ENCODE measurements at regions not wholly inside any gene's neighbourhood (a gene's known extent, or its start where the extent isn't known, plus 50 kb on each side); places are given as distances from the start of the nearest gene placed in this dataset.

- H3K36me3 ChIP-seq: no peaks in the 10 kb centered on the region
- H3K27me3 ChIP-seq: no peaks in the 10 kb centered on the region
- DNase-seq: no peak
- intact Hi-C loops (cut with DNase I): no loop called here
- no peak overlapping the region for H3K4me3 ChIP-seq
- no peaks in the 10 kb centered on the region for H3K4me1 ChIP-seq (ENCODE audit: insufficient read depth)
- 89 to 95% (median 95%) methylated on average over 2 of the region's 2 CpGs for WGBS, 3 donors
- no peaks in the 10 kb centered on the region for H3K9me3 ChIP-seq
- H3K27ac ChIP-seq: no peak overlapping the region
- TF ChIP-seq EP300 (IDR thresholded peaks at IDR 0.05): no peak
- no peak for TF ChIP-seq CTCF (IDR thresholded peaks at IDR 0.05)
- TF ChIP-seq POLR2A (IDR thresholded peaks at IDR 0.05): no peak
Observed at GRCh38 chr14:84180336-84180735, 1349.6 kb upstream of the FLRT2 start.

- Histone ChIP-seq H3K4me1 (ENCODE audit: insufficient read depth) (no peaks in the 10 kb centered on the region), H3K36me3 (no peaks in the 10 kb centered on the region), H3K4me3 (no peak overlapping the region), H3K27ac (no peak overlapping the region), H3K27me3 (no peaks in the 10 kb centered on the region), H3K9me3 (no peaks in the 10 kb centered on the region)
- DNase-seq: no peak
- intact Hi-C loops (cut with DNase I): no loop called here
- TF ChIP-seq CTCF (IDR thresholded peaks at IDR 0.05) (no peak), POLR2A (IDR thresholded peaks at IDR 0.05) (no peak), EP300 (IDR thresholded peaks at IDR 0.05) (no peak)
- WGBS, 3 donors: 78 to 91% (median 86%) methylated on average over 2 of the region's 2 CpGs
Observed at GRCh38 chr14:84181072-84181471, 1348.9 kb upstream of the FLRT2 start.

GRCh38 chr14:84195514-84195913 is 1334.4 kb upstream of the FLRT2 start:
- H3K9me3 ChIP-seq: no peaks in the 10 kb centered on the region
- no peaks in the 10 kb centered on the region for H3K36me3 ChIP-seq
- H3K4me1 ChIP-seq (ENCODE audit: insufficient read depth): no peaks in the 10 kb centered on the region
- TF ChIP-seq POLR2A (IDR thresholded peaks at IDR 0.05) (no peak), CTCF (IDR thresholded peaks at IDR 0.05) (no peak), EP300 (IDR thresholded peaks at IDR 0.05) (no peak)
- DNase-seq: no peak
- intact Hi-C loops (cut with DNase I): no loop called here
- no peak overlapping the region for H3K27ac ChIP-seq
- no peak overlapping the region for H3K4me3 ChIP-seq
- no peaks in the 10 kb centered on the region for H3K27me3 ChIP-seq

GRCh38 chr14:84197704-84198103 is 1332.2 kb upstream of the FLRT2 start:
- Histone ChIP-seq H3K27me3 (no peaks in the 10 kb centered on the region), H3K9me3 (no peaks in the 10 kb centered on the region), H3K4me1 (ENCODE audit: insufficient read depth) (no peaks in the 10 kb centered on the region), H3K27ac (no peak overlapping the region), H3K36me3 (no peaks in the 10 kb centered on the region), H3K4me3 (no peak overlapping the region)
- no peak for DNase-seq
- 60 to 73% (median 66%) methylated on average over 1 of the region's 1 CpG for WGBS, 3 donors
- TF ChIP-seq POLR2A (IDR thresholded peaks at IDR 0.05): no peak
- TF ChIP-seq CTCF (IDR thresholded peaks at IDR 0.05): no peak
- no peak for TF ChIP-seq EP300 (IDR thresholded peaks at IDR 0.05)
- intact Hi-C loops (cut with DNase I): no loop called here

- H3K4me1 ChIP-seq (ENCODE audit: insufficient read depth): no peaks in the 10 kb centered on the region
- TF ChIP-seq POLR2A (IDR thresholded peaks at IDR 0.05) (no peak), EP300 (IDR thresholded peaks at IDR 0.05) (no peak), CTCF (IDR thresholded peaks at IDR 0.05) (no peak)
- no peak overlapping the region for H3K4me3 ChIP-seq
- intact Hi-C loops (cut with DNase I): no loop called here
- no peaks in the 10 kb centered on the region for H3K36me3 ChIP-seq
- no peaks in the 10 kb centered on the region for H3K27me3 ChIP-seq
- WGBS, 3 donors: 38 to 56% (median 41%) methylated on average over 2 of the region's 2 CpGs
- H3K27ac ChIP-seq: no peak overlapping the region
- H3K9me3 ChIP-seq: no peaks in the 10 kb centered on the region
- no peak for DNase-seq
Observed at GRCh38 chr14:84202486-84202885, 1327.5 kb upstream of the FLRT2 start.

Data from ovary (tissue), 7 donors.